ENCODE measurements at regions not wholly inside any gene's neighbourhood (a gene's known extent, or its start where the extent isn't known, plus 50 kb on each side); places are given as distances from the start of the nearest gene placed in this dataset.

- Histone ChIP-seq H3K27me3 (no peaks in the 10 kb centered on the region), H3K4me3 (no peak overlapping the region), H3K27ac (no peak overlapping the region), H3K36me3 (no peaks in the 10 kb centered on the region), H3K4me1 (no peaks in the 10 kb centered on the region), H3K9me3 (no peaks in the 10 kb centered on the region)
- TF ChIP-seq POLR2A (IDR thresholded peaks at IDR 0.05) (no peak), CTCF (IDR thresholded peaks at IDR 0.05) (no peak), POLR2AphosphoS5 (IDR thresholded peaks at IDR 0.05) (no peak)
- no peak for DNase-seq (ENCODE audit: low spot score in 2 of 2)
- intact Hi-C loops (cut with DNase I; ENCODE audit: low total_unique reads): no loop called here
Measured at GRCh38 chr11:122038543-122038942, 77.5 kb downstream of the BLID start.

GRCh38 chr11:122037911-122038310, 78.1 kb downstream of the BLID start:
- no peak overlapping the region for H3K27ac ChIP-seq
- no peak overlapping the region for H3K4me3 ChIP-seq
- H3K4me1 ChIP-seq: no peaks in the 10 kb centered on the region
- no peaks in the 10 kb centered on the region for H3K27me3 ChIP-seq
- no peaks in the 10 kb centered on the region for H3K9me3 ChIP-seq
- TF ChIP-seq CTCF (IDR thresholded peaks at IDR 0.05) (no peak), POLR2A (IDR thresholded peaks at IDR 0.05) (no peak), POLR2AphosphoS5 (IDR thresholded peaks at IDR 0.05) (no peak)
- H3K36me3 ChIP-seq: no peaks in the 10 kb centered on the region
- no peak for DNase-seq (ENCODE audit: low spot score in 2 of 2)
- intact Hi-C loops (cut with DNase I; ENCODE audit: low total_unique reads): no loop called here

DNA sequence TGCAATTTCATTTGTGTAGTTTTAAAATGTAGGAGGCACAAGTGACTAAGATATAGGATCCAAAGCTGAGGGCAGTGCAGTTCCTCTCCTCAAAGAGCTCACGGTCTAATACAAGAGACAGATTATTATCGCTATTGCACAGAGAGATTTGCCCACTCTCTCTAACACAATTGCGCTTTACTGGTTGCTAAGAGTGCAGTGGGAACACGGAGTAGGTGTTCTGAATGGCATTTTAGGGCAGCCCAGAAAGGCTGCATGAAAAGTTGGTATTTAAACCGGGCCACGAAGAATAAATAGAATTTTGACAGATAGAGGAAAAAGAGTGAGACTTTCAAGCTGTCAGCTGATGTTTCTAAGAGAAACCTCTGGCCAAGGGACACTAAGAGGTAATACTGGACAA, 79.5 kb downstream of the BLID start:
- intact Hi-C loops (cut with DNase I; ENCODE audit: low total_unique reads): no loop called here
- Histone ChIP-seq H3K27me3 (no peaks in the 10 kb centered on the region), H3K4me3 (no peak overlapping the region), H3K27ac (no peak overlapping the region), H3K9me3 (no peaks in the 10 kb centered on the region), H3K36me3 (no peaks in the 10 kb centered on the region), H3K4me1 (no peaks in the 10 kb centered on the region)
- TF ChIP-seq POLR2A (IDR thresholded peaks at IDR 0.05) (no peak), POLR2AphosphoS5 (IDR thresholded peaks at IDR 0.05) (no peak), CTCF (IDR thresholded peaks at IDR 0.05) (no peak)
- DNase-seq (ENCODE audit: low spot score in 2 of 2): no peak

DNA sequence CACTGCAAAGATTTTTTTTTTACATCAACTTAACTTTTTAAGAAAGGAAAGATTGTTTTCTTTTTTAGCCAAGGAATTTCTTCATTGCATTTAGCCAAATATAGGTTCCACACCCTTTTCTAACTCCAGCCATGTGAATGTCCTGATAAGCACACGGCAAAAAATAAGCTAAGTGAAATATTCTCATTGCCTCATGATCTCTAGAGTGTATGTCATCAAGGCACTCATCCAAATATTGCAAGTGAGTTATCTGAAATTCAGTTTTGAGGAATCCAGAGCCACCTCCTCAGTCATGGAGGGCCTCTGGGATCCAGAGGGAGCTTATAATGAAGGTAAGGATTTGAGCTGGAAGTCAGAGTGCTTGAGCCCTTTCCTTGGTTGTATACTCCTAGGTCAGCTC, 80.0 kb downstream of the BLID start:
- H3K27ac ChIP-seq: no peak overlapping the region
- H3K4me3 ChIP-seq: no peak overlapping the region
- H3K36me3 ChIP-seq: no peaks in the 10 kb centered on the region
- intact Hi-C loops (cut with DNase I; ENCODE audit: low total_unique reads): no loop called here
- TF ChIP-seq CTCF (IDR thresholded peaks at IDR 0.05): no peak
- no peak for TF ChIP-seq POLR2A (IDR thresholded peaks at IDR 0.05)
- no peak for TF ChIP-seq POLR2AphosphoS5 (IDR thresholded peaks at IDR 0.05)
- H3K4me1 ChIP-seq: no peaks in the 10 kb centered on the region
- no peak for DNase-seq (ENCODE audit: low spot score in 2 of 2)
- no peaks in the 10 kb centered on the region for H3K9me3 ChIP-seq
- H3K27me3 ChIP-seq: no peaks in the 10 kb centered on the region

GRCh38 chr11:122033631-122034030, 82.4 kb downstream of the BLID start:
- Histone ChIP-seq H3K27me3 (no peaks in the 10 kb centered on the region), H3K4me3 (no peak overlapping the region), H3K4me1 (no peaks in the 10 kb centered on the region), H3K9me3 (no peaks in the 10 kb centered on the region), H3K36me3 (no peaks in the 10 kb centered on the region), H3K27ac (no peak overlapping the region)
- intact Hi-C loops (cut with DNase I; ENCODE audit: low total_unique reads): no loop called here
- TF ChIP-seq POLR2AphosphoS5 (IDR thresholded peaks at IDR 0.05): no peak
- TF ChIP-seq POLR2A (IDR thresholded peaks at IDR 0.05): no peak
- no peak for TF ChIP-seq CTCF (IDR thresholded peaks at IDR 0.05)
- no peak for DNase-seq (ENCODE audit: low spot score in 2 of 2)

Data from breast epithelium (tissue), 4 donors.